Activated CD8-positive, alpha-beta memory T cell treated with anti-CD3 and anti-CD28 coated beads, Interleukin-2, amount 50 U/mL, for 4 hours (primary cell): ENCODE measurements at regions not wholly inside any gene's neighbourhood (a gene's known extent, or its start where the extent isn't known, plus 50 kb on each side); places are given as distances from the start of the nearest gene placed in this dataset.
"Not testable (repeated sequence)": the region's sequence is repeated elsewhere in the genome, so short reads cannot be mapped to it uniquely, and the experiment has no call there.

Experiments
- DNase-seq: peaks from one replicate; pipeline ENCODE4 v3.0.0-alpha.2; 2020

- DNase-seq = no peak
These were observed 121.1 kb downstream of the PDCD6IP start for GRCh38 chr3:33919312-33920120.

GRCh38 chr3:33920511-33920910 lies 122.1 kb downstream of the PDCD6IP start:
- no peak for DNase-seq

- no peak for DNase-seq
These were observed 123.2 kb downstream of the PDCD6IP start for GRCh38 chr3:33921608-33922007.

- DNase-seq = no peak
These were observed 128.7 kb downstream of the PDCD6IP start for GRCh38 chr3:33926998-33927605.

- no peak for DNase-seq
These were observed 131.4 kb downstream of the PDCD6IP start for GRCh38 chr3:33929813-33930212.

GRCh38 chr3:33931512-33931911 lies 133.1 kb downstream of the PDCD6IP start:
- no peak for DNase-seq

GRCh38 chr3:33932010-33932764 lies 133.8 kb downstream of the PDCD6IP start:
- no peak for DNase-seq

GRCh38 chr3:33936171-33936920 lies 137.9 kb downstream of the PDCD6IP start:
- no peak for DNase-seq

GRCh38 chr3:33936921-33937525 lies 138.6 kb downstream of the PDCD6IP start:
- DNase-seq = no peak

- DNase-seq = no peak
These were observed 139.2 kb downstream of the PDCD6IP start for GRCh38 chr3:33937628-33938027.

GRCh38 chr3:33940149-33940548 lies 141.7 kb downstream of the PDCD6IP start:
- DNase-seq = no peak

- DNase-seq = no peak
These were observed 142.3 kb downstream of the PDCD6IP start for GRCh38 chr3:33940736-33941135.

GRCh38 chr3:33941804-33942203 lies 143.4 kb downstream of the PDCD6IP start:
- DNase-seq = no peak

GRCh38 chr3:33942483-33943150 lies 144.2 kb downstream of the PDCD6IP start:
- no peak for DNase-seq

GRCh38 chr3:33943277-33943676 lies 144.8 kb downstream of the PDCD6IP start:
- DNase-seq = no peak

GRCh38 chr3:33946612-33947011 lies 148.2 kb downstream of the PDCD6IP start:
- DNase-seq = not testable (repeated sequence)

- DNase-seq = no peak
These were observed 149.1 kb downstream of the PDCD6IP start for GRCh38 chr3:33947272-33948195.

GRCh38 chr3:33949074-33949473 lies 150.6 kb downstream of the PDCD6IP start:
- DNase-seq = no peak

GRCh38 chr3:33954956-33955355 lies 156.5 kb downstream of the PDCD6IP start:
- no peak for DNase-seq

GRCh38 chr3:33956206-33956605 lies 157.8 kb downstream of the PDCD6IP start:
- no peak for DNase-seq

GRCh38 chr3:33956776-33957175 lies 158.3 kb downstream of the PDCD6IP start:
- DNase-seq = no peak
